Ishikawa (cell line): ENCODE measurements at regions not wholly inside any gene's neighbourhood (a gene's known extent, or its start where the extent isn't known, plus 50 kb on each side); places are given as distances from the start of the nearest gene placed in this dataset.

Source experiments
- CREB1 ChIP-seq: IDR thresholded peaks from 2 replicates; pipeline ENCODE4 v1.6.1; 2012; ENCODE audit warnings: low read depth
- EP300 ChIP-seq: IDR thresholded peaks from 2 replicates; pipeline ENCODE4 v1.6.1; 2012; ENCODE audit warnings: borderline replicate concordance
- NFIC ChIP-seq: IDR thresholded peaks from 2 replicates; pipeline ENCODE4 v1.6.1; 2012
- TAF1 ChIP-seq: IDR thresholded peaks from 2 replicates; pipeline ENCODE4 v1.6.1; 2012; ENCODE audit warnings: low read depth, mild to moderate bottlenecking
- TCF12 ChIP-seq: IDR thresholded peaks from 2 replicates; pipeline ENCODE4 v1.6.1; 2012; ENCODE audit warnings: low read depth
- TEAD4 ChIP-seq: IDR thresholded peaks from 2 replicates; pipeline ENCODE4 v1.6.1; 2012
- YY1 ChIP-seq: IDR thresholded peaks from 2 replicates; pipeline ENCODE4 v1.6.1; 2012; ENCODE audit warnings: low read depth
- TF ChIP-seq, protein P1 (sequence below): IDR thresholded peaks from 2 replicates; pipeline ENCODE4 v1.6.1; 2012; ENCODE audit warnings: low read depth, mild to moderate bottlenecking

DNA sequence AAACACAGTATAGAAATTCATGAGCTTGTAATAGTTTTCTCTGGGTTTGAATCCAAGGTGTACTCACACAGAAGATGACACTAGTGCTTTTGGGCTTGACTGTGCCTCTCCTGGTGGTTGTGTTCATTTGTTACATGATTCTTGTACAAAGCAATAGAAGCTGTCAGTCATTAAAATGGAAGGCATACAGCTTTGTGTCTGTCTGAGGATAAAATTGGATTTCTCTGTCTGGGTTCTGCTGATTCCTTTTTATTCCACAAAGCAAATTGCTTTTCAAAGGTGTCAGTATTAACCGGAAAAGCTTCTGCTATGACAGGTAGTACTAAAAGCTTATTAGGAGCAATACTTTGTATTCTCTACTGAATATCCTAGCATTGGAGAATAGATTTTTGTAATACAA lies 361.2 kb downstream of the SLC6A15 start:
- TF ChIP-seq YY1: no peak
- TF ChIP-seq CREB1: no peak
- TF ChIP-seq EP300: no peak
- no peak for TF ChIP-seq TEAD4
- no peak for TF ChIP-seq TAF1
- TF ChIP-seq, protein P1, sequence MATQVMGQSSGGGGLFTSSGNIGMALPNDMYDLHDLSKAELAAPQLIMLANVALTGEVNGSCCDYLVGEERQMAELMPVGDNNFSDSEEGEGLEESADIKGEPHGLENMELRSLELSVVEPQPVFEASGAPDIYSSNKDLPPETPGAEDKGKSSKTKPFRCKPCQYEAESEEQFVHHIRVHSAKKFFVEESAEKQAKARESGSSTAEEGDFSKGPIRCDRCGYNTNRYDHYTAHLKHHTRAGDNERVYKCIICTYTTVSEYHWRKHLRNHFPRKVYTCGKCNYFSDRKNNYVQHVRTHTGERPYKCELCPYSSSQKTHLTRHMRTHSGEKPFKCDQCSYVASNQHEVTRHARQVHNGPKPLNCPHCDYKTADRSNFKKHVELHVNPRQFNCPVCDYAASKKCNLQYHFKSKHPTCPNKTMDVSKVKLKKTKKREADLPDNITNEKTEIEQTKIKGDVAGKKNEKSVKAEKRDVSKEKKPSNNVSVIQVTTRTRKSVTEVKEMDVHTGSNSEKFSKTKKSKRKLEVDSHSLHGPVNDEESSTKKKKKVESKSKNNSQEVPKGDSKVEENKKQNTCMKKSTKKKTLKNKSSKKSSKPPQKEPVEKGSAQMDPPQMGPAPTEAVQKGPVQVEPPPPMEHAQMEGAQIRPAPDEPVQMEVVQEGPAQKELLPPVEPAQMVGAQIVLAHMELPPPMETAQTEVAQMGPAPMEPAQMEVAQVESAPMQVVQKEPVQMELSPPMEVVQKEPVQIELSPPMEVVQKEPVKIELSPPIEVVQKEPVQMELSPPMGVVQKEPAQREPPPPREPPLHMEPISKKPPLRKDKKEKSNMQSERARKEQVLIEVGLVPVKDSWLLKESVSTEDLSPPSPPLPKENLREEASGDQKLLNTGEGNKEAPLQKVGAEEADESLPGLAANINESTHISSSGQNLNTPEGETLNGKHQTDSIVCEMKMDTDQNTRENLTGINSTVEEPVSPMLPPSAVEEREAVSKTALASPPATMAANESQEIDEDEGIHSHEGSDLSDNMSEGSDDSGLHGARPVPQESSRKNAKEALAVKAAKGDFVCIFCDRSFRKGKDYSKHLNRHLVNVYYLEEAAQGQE: no peak
- no peak for TF ChIP-seq NFIC
- no peak for TF ChIP-seq TCF12
